ENCODE measurements at regions not wholly inside any gene's neighbourhood (a gene's known extent, or its start where the extent isn't known, plus 50 kb on each side); places are given as distances from the start of the nearest gene placed in this dataset.

DNA sequence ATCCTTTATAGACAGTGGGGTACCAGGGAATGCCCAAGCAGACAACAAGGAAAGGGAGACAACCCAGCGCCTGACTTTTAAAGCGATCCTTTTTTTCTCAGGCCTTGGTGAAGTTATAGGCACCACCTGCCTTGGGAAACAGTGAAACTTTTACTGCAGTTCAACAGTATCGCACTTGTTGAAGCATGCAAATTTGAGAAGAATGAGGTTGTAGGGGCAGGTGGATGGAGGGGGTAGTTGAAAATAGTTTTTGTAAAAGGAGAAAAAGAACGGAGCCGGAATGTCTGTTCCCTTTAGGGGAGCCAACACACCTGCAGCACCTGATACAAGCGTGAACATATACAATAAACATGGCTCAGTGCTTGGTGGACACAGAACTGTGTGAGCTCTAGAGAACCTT, 190.2 kb upstream of the NR3C1 start:
- TF ChIP-seq CTCF (IDR thresholded peaks at IDR 0.05) (no peak), POLR2A (IDR thresholded peaks at IDR 0.05) (no peak)

All from uterus (tissue), 2 donors.